Esophagus muscularis mucosa (tissue), 4 donors: ENCODE measurements at regions not wholly inside any gene's neighbourhood (a gene's known extent, or its start where the extent isn't known, plus 50 kb on each side); places are given as distances from the start of the nearest gene placed in this dataset.

Source experiments
- DNase-seq: peaks from one replicate; pipeline ENCODE4 v3.0.0-alpha.2; 2017; ENCODE audit errors: extremely low spot score
- H3K27ac ChIP-seq, 4 donors: fragments of 200-600 bp; sonication (generic); replicated peaks in 1 of 4; 1 replicate in 3 of 4; 2 replicates in 1 of 4; pipeline ENCODE4 v1.5.1; 2016 to 2019; ENCODE audit warnings: mild to moderate bottlenecking in 1 of 4
- H3K27me3 ChIP-seq, 4 donors: fragments of 200-600 bp; sonication (generic); one replicate each; pipeline versions ENCODE4 v1.5.1 to v1.6.0; 2016 to 2019
- H3K36me3 ChIP-seq, 4 donors: fragments of 200-600 bp; sonication (generic); one replicate each; pipeline ENCODE4 v1.5.1; 2016 to 2019
- H3K4me1 ChIP-seq, 4 donors: fragments of 200-600 bp; sonication (generic); one replicate each; pipeline ENCODE4 v1.5.1; 2016 to 2019
- H3K4me3 ChIP-seq, 4 donors: fragments of 200-600 bp; sonication (generic); 1 replicate in 2 of 4; 2 replicates in 2 of 4; pipeline ENCODE4 v1.5.1; 2016 to 2019; ENCODE audit warnings: mild to moderate bottlenecking in 4 of 4, moderate library complexity in 1 of 4
- H3K9me3 ChIP-seq, 4 donors: fragments of 200-600 bp; sonication (generic); 1 replicate in 3 of 4; 2 replicates in 1 of 4; pipeline ENCODE4 v1.5.1; 2016 to 2019
- EP300 ChIP-seq: sonication (generic); formaldehyde crosslinking; IDR thresholded peaks from one replicate; pipeline ENCODE4 v1.6.1; 2017; ENCODE audit warnings: antibody characterized with exemption
- POLR2A ChIP-seq: fragments of 450-650 bp; IDR thresholded peaks from one replicate; pipeline ENCODE4 v1.6.1; 2017; ENCODE audit warnings: antibody characterized with exemption, moderate library complexity, mild to moderate bottlenecking, low read depth
- POLR2AphosphoS5 ChIP-seq, 2 donors: sonication (generic); formaldehyde crosslinking; IDR thresholded peaks; one replicate each; pipeline ENCODE4 v1.6.1; 2017; ENCODE audit warnings: antibody characterized with exemption in 2 of 2
- WGBS: methylation state at CpG from one replicate; pipeline ENCODE4 v1.1.5; 2018; 5-methylcytosine and 5-hydroxymethylcytosine counted together
- intact Hi-C: fragments of 100-400 bp; cut with DNase I; formaldehyde crosslinking; loops from one replicate; pipeline ENCODE4 v1.15.1; 2023
- TF ChIP-seq, protein P1 (sequence below), 3 experiments: fragments of 200-600 bp in 2 of 3; fragments of 450-650 bp in 1 of 3; sonication (generic) in 2 of 3; IDR thresholded peaks; one replicate each; pipeline ENCODE4 v1.5.1; 2017 to 2019; ENCODE audit warnings: antibody characterized with exemption in 3 of 3, mild to moderate bottlenecking in 2 of 3, moderate library complexity in 1 of 3

DNA sequence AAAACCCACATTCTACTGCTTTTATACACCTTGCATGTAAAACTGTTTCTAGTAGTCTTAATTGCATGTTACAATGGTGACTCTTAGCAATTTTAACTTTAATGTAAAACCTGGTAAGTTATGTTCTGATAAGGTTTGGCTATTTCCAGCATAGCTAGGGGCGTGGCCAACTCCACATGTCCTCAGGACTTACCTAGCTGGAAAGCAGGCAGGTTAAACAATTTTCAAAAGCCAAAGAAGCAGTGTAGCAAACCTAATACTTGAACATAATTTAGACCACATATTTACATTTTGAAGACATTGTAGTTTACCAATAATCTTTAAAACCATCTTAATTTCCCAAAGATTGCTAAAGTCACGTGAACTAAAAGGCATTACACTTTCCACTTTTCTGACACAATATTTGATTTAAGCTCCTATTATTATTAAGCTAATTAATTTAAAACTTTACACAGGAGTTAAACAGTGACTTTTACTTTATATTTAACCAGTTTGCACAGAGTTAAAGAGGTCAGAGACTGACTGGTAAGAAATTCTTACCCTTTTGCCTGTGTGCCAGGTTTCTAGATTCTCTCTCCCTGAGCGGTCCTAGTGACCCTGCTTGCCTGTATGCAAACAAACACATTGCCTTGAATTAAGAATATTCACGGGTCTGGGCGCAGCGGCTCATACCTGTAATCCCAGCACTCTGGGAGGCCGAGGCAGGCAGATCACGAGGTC, 88.2 kb downstream of the GLUD2 start:
- no peak for DNase-seq
- Histone ChIP-seq H3K27ac (no peak overlapping the region), H3K9me3 (no peaks in the 10 kb centered on the region), H3K4me1 (no peaks in the 10 kb centered on the region), H3K4me3 (no peak overlapping the region), H3K27me3 (no peaks in the 10 kb centered on the region), H3K36me3 (no peaks in the 10 kb centered on the region)
- no peak for TF ChIP-seq EP300
- no peak for TF ChIP-seq POLR2AphosphoS5 (IDR thresholded peaks at IDR 0.05)
- TF ChIP-seq, protein P1, sequence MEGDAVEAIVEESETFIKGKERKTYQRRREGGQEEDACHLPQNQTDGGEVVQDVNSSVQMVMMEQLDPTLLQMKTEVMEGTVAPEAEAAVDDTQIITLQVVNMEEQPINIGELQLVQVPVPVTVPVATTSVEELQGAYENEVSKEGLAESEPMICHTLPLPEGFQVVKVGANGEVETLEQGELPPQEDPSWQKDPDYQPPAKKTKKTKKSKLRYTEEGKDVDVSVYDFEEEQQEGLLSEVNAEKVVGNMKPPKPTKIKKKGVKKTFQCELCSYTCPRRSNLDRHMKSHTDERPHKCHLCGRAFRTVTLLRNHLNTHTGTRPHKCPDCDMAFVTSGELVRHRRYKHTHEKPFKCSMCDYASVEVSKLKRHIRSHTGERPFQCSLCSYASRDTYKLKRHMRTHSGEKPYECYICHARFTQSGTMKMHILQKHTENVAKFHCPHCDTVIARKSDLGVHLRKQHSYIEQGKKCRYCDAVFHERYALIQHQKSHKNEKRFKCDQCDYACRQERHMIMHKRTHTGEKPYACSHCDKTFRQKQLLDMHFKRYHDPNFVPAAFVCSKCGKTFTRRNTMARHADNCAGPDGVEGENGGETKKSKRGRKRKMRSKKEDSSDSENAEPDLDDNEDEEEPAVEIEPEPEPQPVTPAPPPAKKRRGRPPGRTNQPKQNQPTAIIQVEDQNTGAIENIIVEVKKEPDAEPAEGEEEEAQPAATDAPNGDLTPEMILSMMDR (IDR thresholded peaks at IDR 0.05), result no peak
- TF ChIP-seq POLR2A, result no peak
- intact Hi-C loops, result no loop called here
- 79% methylated on average over 8 of the region's 8 CpGs for WGBS

DNA sequence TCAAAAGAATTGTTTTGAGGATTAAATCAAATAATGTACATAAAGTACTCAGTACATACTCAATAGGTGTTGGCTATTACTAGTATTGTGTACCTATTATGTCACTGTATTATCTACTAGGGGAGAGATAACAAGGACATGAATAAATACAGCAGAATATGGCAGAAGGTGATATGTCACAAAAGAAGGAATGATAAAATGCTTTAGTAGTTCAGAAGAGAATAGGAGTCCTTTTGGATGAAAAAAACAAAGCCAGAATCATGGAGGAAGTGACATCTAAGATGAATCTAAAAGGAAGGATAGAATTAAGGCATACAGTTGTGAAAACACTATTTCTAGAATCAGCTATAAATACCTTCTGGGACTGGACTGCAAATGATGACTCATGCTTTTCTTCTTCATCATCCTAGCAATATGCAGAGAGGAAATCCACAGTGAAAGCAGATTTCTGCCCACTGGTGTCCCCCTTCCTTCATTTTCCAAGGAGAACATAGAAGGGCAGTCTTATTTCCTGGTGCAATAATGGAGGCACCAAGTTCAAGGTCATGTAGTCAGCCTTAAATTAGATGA, 98.7 kb downstream of the GLUD2 start:
- no peaks in the 10 kb centered on the region for H3K9me3 ChIP-seq
- H3K4me1 ChIP-seq, result no peaks in the 10 kb centered on the region
- intact Hi-C loops, result no loop called here
- no peak overlapping the region for H3K27ac ChIP-seq
- H3K27me3 ChIP-seq, result no peaks in the 10 kb centered on the region
- TF ChIP-seq EP300 (no peak), POLR2AphosphoS5 (IDR thresholded peaks at IDR 0.05) (no peak), POLR2A (no peak)
- TF ChIP-seq, protein P1 (IDR thresholded peaks at IDR 0.05), result no peak
- no peak overlapping the region for H3K4me3 ChIP-seq
- no peaks in the 10 kb centered on the region for H3K36me3 ChIP-seq
- DNase-seq, result no peak

DNA sequence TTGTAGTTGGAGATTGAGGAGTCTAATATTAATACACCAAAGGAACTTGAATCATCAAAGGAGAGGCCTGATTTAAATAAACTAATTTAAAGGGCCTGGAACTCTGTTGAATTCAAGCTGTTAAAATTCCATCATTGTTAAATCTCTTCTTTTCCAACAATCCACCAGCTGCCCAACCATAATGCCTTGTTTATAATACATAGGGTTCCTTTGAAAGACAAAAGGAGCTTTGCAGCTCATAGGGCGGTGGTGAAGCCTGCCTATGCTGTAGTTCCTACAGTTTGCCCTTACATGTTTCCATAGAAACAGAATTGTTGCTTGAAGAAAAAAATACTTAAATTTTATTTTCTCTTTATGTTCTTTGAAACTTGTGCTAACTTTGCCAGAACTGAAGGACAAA, 102.8 kb downstream of the GLUD2 start:
- Histone ChIP-seq H3K27me3 (no peaks in the 10 kb centered on the region), H3K9me3 (no peaks in the 10 kb centered on the region), H3K4me1 (no peaks in the 10 kb centered on the region), H3K36me3 (no peaks in the 10 kb centered on the region), H3K27ac (no peak overlapping the region), H3K4me3 (no peak overlapping the region)
- TF ChIP-seq, protein P1 (IDR thresholded peaks at IDR 0.05), result no peak
- TF ChIP-seq POLR2AphosphoS5 (IDR thresholded peaks at IDR 0.05) (no peak), EP300 (no peak), POLR2A (no peak)
- WGBS, result 17% methylated on average over 1 of the region's 1 CpG
- no peak for DNase-seq
- intact Hi-C loops, result no loop called here

DNA sequence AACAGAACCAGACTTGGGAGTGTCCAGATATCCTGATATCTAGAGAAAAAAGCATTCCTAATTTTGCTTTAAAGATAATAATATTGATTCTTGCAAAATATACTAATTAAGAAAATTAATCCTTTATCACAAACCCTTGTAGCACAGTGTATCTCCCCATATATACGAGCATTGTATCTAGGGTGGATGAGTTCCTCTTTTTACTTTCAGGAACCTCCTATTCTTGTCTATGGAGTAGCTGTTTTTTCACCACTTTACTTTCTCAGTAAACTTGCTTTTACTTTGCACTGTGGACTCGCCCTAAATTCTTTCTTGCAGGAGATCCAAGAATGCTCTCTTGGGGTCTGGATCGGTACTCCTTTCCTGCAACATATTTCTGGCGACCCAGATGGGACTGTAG, 103.9 kb downstream of the GLUD2 start:
- WGBS, result 68% methylated on average over 4 of the region's 4 CpGs
- Histone ChIP-seq H3K9me3 (no peaks in the 10 kb centered on the region), H3K4me3 (no peak overlapping the region), H3K4me1 (no peaks in the 10 kb centered on the region), H3K27me3 (no peaks in the 10 kb centered on the region), H3K36me3 (no peaks in the 10 kb centered on the region), H3K27ac (no peak overlapping the region)
- no peak for DNase-seq
- TF ChIP-seq POLR2AphosphoS5 (IDR thresholded peaks at IDR 0.05) (no peak), EP300 (no peak), POLR2A (no peak)
- TF ChIP-seq, protein P1 (IDR thresholded peaks at IDR 0.05), result no peak
- intact Hi-C loops, result no loop called here
